ENCODE measurements at regions not wholly inside any gene's neighbourhood (a gene's known extent, or its start where the extent isn't known, plus 50 kb on each side); places are given as distances from the start of the nearest gene placed in this dataset.

- no peak for TF ChIP-seq CTCF (conservative IDR thresholded peaks at IDR 0.05; ENCODE audit: low read length)
- TF ChIP-seq EZH2phosphoT487 (IDR thresholded peaks at IDR 0.05; ENCODE audit: borderline replicate concordance, low read depth, low read length), result no peak
Observed at GRCh38 chr13:84933797-84934196, 865.4 kb downstream of the SLITRK6 start.
